Panc1 (cell line): ENCODE measurements at regions not wholly inside any gene's neighbourhood (a gene's known extent, or its start where the extent isn't known, plus 50 kb on each side); places are given as distances from the start of the nearest gene placed in this dataset.

Experiments
- ATAC-seq: fragments of 200-7000 bp; cut with Tn5 transposase; 2 replicates; pipeline ENCODE4 v1.9.1; 2020; ENCODE audit warnings: mild to moderate bottlenecking, moderate library complexity
- BruUV-seq: library from RNA; stranded (reverse); fragments of 400-500 nt; replicated peaks from 2 replicates; lab custom pipeline; 2021; lab: Mats Ljungman, UMichigan
- CTCF ChIA-PET: fragments of 300-600 bp; sonication (Branson Sonifier 250); formaldehyde crosslinking; loops from one replicate; lab custom pipeline; 2022; ENCODE audit warnings: antibody characterized with exemption; lab: Charles Lee
- POLR2A ChIA-PET: fragments of 300-600 bp; sonication (Branson Sonifier 250); formaldehyde crosslinking; loops from one replicate; lab custom pipeline; 2022; ENCODE audit warnings: antibody characterized with exemption; lab: Charles Lee
- DNase-seq: peaks from one replicate; pipeline ENCODE4 v3.0.0-alpha.2; 2010; ENCODE audit warnings: low read depth, low spot score
- H3K27ac ChIP-seq: 2 replicates; pipeline ENCODE4 v1.5.1; 2011; ENCODE audit warnings: mild to moderate bottlenecking, low read length, inconsistent platforms
- H3K27me3 ChIP-seq: fragments of 200-500 bp; sonication (Bioruptor generic); 2 replicates; pipeline ENCODE4 v1.6.0; 2014; ENCODE audit warnings: low read length, inconsistent platforms; ENCODE audit not compliant: control insufficient read depth, insufficient read depth
- H3K36me3 ChIP-seq: fragments of 200-500 bp; sonication (Bioruptor generic); 2 replicates; pipeline ENCODE4 v1.5.1; 2014; ENCODE audit warnings: inconsistent platforms, mild to moderate bottlenecking, low read length, moderate library complexity; ENCODE audit not compliant: control insufficient read depth, insufficient read depth
- H3K4me1 ChIP-seq: 2 replicates; pipeline ENCODE4 v1.5.1; 2011; ENCODE audit warnings: inconsistent platforms, mild to moderate bottlenecking, low read length, moderate library complexity; ENCODE audit not compliant: control insufficient read depth, insufficient read depth
- H3K4me3 ChIP-seq, 2 experiments: 2 replicates each; pipeline ENCODE4 v1.5.1; 2011 to 2012; ENCODE audit warnings: low read depth in 2 of 2, low read length in 2 of 2, mild to moderate bottlenecking in 2 of 2, inconsistent platforms in 1 of 2, moderate library complexity in 1 of 2
- H3K9me3 ChIP-seq: fragments of 200-500 bp; sonication (Bioruptor generic); 2 replicates; pipeline ENCODE4 v1.5.1; 2014; ENCODE audit warnings: low read depth, mild to moderate bottlenecking, inconsistent platforms, low read length, moderate library complexity; ENCODE audit not compliant: control insufficient read depth, insufficient read depth
- POLR2AphosphoS5 ChIP-seq: IDR thresholded peaks from 2 replicates; pipeline ENCODE4 v1.6.1; 2012; ENCODE audit warnings: mild to moderate bottlenecking, low read depth, low read length, moderate library complexity
- SIN3A ChIP-seq: IDR thresholded peaks from 2 replicates; pipeline ENCODE4 v1.6.1; 2012; ENCODE audit warnings: low read depth, mild to moderate bottlenecking, low read length, moderate library complexity, borderline replicate concordance; ENCODE audit not compliant: insufficient read depth
- TCF7L2 ChIP-seq: IDR thresholded peaks from 2 replicates; pipeline ENCODE4 v1.6.1; 2011; ENCODE audit warnings: mild to moderate bottlenecking, low read depth, low read length, inconsistent platforms
- in situ Hi-C: cut with HindIII; loops from 2 replicates; pipeline ENCODE4 v1.10.0; 2016; ENCODE audit warnings: low sequenced_read_pairs, low pct_unique_long_range_greater_than_20kb
- intact Hi-C: fragments of 100-400 bp; cut with micrococcal nuclease; formaldehyde crosslinking; loops from one replicate; pipeline ENCODE4 v1.10.0; 2022; ENCODE audit not compliant: unreplicated experiment
- TF ChIP-seq, protein P1 (sequence below), 2 experiments: IDR thresholded peaks; 2 replicates each; pipeline ENCODE4 v1.6.1; 2011 to 2012; ENCODE audit warnings: low read depth in 2 of 2, control low read depth in 1 of 2, low read length in 1 of 2, mild to moderate bottlenecking in 1 of 2, moderate library complexity in 1 of 2; ENCODE audit not compliant: insufficient read depth in 1 of 2
- TF ChIP-seq, protein P2 (sequence below): fragments of 450-650 bp; IDR thresholded peaks from 2 replicates; pipeline ENCODE4 v1.5.1; 2017; ENCODE audit warnings: mild to moderate bottlenecking

DNA sequence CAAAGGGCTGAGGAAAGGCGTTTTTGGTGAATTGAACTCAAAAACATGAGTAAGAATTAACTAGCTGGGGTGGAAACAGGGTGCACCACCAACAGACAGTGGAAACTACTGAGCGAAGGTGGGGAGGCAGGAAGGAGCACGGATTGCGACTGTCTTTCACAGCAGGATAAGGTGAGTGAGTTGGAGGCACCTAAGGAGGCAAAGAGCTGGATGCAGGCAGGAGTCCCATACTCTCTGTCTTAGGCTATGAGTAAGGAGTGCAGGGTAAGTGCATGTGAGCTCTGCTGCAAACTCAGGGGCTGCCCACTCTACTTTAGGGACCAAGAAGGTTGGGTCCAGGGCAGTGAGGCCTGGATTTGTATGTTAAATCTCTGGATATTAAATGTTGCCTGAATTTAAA, 333.1 kb upstream of the ZNF521 start:
- intact Hi-C loops, result no loop called here
- POLR2A ChIA-PET, result no interaction called here
- no peaks in the 10 kb centered on the region for H3K36me3 ChIP-seq
- DNase-seq, result no peak
- no TSS peak for BruUV-seq
- CTCF ChIA-PET, result no interaction called here
- no peak overlapping the region for H3K27ac ChIP-seq
- no peaks in the 10 kb centered on the region for H3K27me3 ChIP-seq
- H3K4me3 ChIP-seq, result no peak overlapping the region
- no peak for ATAC-seq
- H3K4me1 ChIP-seq, result no peaks in the 10 kb centered on the region
- in situ Hi-C loops, result no loop called here
- TF ChIP-seq, protein P1, sequence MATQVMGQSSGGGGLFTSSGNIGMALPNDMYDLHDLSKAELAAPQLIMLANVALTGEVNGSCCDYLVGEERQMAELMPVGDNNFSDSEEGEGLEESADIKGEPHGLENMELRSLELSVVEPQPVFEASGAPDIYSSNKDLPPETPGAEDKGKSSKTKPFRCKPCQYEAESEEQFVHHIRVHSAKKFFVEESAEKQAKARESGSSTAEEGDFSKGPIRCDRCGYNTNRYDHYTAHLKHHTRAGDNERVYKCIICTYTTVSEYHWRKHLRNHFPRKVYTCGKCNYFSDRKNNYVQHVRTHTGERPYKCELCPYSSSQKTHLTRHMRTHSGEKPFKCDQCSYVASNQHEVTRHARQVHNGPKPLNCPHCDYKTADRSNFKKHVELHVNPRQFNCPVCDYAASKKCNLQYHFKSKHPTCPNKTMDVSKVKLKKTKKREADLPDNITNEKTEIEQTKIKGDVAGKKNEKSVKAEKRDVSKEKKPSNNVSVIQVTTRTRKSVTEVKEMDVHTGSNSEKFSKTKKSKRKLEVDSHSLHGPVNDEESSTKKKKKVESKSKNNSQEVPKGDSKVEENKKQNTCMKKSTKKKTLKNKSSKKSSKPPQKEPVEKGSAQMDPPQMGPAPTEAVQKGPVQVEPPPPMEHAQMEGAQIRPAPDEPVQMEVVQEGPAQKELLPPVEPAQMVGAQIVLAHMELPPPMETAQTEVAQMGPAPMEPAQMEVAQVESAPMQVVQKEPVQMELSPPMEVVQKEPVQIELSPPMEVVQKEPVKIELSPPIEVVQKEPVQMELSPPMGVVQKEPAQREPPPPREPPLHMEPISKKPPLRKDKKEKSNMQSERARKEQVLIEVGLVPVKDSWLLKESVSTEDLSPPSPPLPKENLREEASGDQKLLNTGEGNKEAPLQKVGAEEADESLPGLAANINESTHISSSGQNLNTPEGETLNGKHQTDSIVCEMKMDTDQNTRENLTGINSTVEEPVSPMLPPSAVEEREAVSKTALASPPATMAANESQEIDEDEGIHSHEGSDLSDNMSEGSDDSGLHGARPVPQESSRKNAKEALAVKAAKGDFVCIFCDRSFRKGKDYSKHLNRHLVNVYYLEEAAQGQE (IDR thresholded peaks at IDR 0.05; ENCODE audit: insufficient read depth in 1 of 2, low read depth in 2 of 2, low read length in 1 of 2), result no peak
- TF ChIP-seq TCF7L2 (no peak), SIN3A (no peak), POLR2AphosphoS5 (no peak)
- TF ChIP-seq, protein P2, sequence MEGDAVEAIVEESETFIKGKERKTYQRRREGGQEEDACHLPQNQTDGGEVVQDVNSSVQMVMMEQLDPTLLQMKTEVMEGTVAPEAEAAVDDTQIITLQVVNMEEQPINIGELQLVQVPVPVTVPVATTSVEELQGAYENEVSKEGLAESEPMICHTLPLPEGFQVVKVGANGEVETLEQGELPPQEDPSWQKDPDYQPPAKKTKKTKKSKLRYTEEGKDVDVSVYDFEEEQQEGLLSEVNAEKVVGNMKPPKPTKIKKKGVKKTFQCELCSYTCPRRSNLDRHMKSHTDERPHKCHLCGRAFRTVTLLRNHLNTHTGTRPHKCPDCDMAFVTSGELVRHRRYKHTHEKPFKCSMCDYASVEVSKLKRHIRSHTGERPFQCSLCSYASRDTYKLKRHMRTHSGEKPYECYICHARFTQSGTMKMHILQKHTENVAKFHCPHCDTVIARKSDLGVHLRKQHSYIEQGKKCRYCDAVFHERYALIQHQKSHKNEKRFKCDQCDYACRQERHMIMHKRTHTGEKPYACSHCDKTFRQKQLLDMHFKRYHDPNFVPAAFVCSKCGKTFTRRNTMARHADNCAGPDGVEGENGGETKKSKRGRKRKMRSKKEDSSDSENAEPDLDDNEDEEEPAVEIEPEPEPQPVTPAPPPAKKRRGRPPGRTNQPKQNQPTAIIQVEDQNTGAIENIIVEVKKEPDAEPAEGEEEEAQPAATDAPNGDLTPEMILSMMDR, result no peak
- H3K9me3 ChIP-seq, result no peaks in the 10 kb centered on the region

DNA sequence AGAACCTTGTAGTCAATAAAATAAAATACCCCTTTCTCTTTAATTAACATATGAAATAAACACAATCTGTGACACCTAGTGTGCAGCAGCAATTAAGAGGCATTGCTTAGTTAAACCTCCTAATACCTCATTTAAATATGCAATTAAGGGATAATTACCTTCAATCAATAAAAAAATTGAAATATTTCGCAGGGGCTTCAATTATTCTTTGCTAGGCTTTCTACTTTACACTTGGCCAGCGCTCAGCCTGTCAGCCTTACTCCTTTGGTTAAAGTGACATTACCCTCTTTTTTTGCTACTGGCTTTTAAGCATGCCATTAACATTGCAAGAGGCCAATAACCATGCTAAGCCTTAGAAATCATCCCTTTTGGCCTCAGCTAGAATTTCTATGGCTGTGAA, 327.5 kb upstream of the ZNF521 start:
- Histone ChIP-seq H3K4me1 (no peaks in the 10 kb centered on the region), H3K36me3 (no peaks in the 10 kb centered on the region), H3K9me3 (no peaks in the 10 kb centered on the region), H3K4me3 (no peak overlapping the region), H3K27ac (no peak overlapping the region), H3K27me3 (no peaks in the 10 kb centered on the region)
- BruUV-seq, result no TSS peak
- ATAC-seq (no peak), DNase-seq (no peak)
- CTCF ChIA-PET, result no interaction called here
- intact Hi-C loops, result no loop called here
- POLR2A ChIA-PET, result no interaction called here
- TF ChIP-seq, protein P2, result no peak
- TF ChIP-seq, protein P1 (IDR thresholded peaks at IDR 0.05; ENCODE audit: insufficient read depth in 1 of 2, low read depth in 2 of 2, low read length in 1 of 2), result no peak
- TF ChIP-seq POLR2AphosphoS5 (no peak), TCF7L2 (no peak), SIN3A (no peak)
- in situ Hi-C loops, result no loop called here
